GM23338 (cell line): ENCODE measurements at regions not wholly inside any gene's neighbourhood (a gene's known extent, or its start where the extent isn't known, plus 50 kb on each side); places are given as distances from the start of the nearest gene placed in this dataset.

Experiments used
- ATAC-seq: fragments of 200-7000 bp; cut with Tn5 transposase; 3 replicates; pipeline ENCODE4 v1.9.1; 2020
- DNase-seq: peaks from one replicate; pipeline ENCODE4 v3.0.0-alpha.2; 2015; ENCODE audit warnings: low spot score
- H2AFZ ChIP-seq: fragments of 200-600 bp; sonication (generic); 2 replicates; pipeline ENCODE4 v1.8.0; 2016; ENCODE audit warnings: antibody characterized with exemption, mild to moderate bottlenecking, moderate library complexity
- H3F3A ChIP-seq: fragments of 200-600 bp; sonication (generic); replicated peaks from 2 replicates; pipeline ENCODE4 v1.8.0; 2017; ENCODE audit warnings: antibody characterized with exemption, mixed run types, low read depth
- H3K27ac ChIP-seq: fragments of 200-600 bp; sonication (generic); 2 replicates; pipeline ENCODE4 v1.6.1; 2016; ENCODE audit warnings: low read depth
- H3K27me3 ChIP-seq: fragments of 200-600 bp; sonication (generic); 2 replicates; pipeline ENCODE4 v1.8.0; 2016; ENCODE audit warnings: mild to moderate bottlenecking, mixed run types, moderate library complexity; ENCODE audit not compliant: insufficient read depth
- H3K36me3 ChIP-seq: fragments of 200-600 bp; sonication (generic); 2 replicates; pipeline ENCODE4 v1.8.0; 2016; ENCODE audit warnings: mild to moderate bottlenecking; ENCODE audit not compliant: insufficient read depth
- H3K4me1 ChIP-seq: fragments of 200-600 bp; sonication (generic); 2 replicates; pipeline ENCODE4 v1.8.0; 2016; ENCODE audit warnings: mild to moderate bottlenecking, moderate library complexity; ENCODE audit not compliant: insufficient read depth
- H3K4me2 ChIP-seq: fragments of 200-600 bp; sonication (generic); 2 replicates; pipeline ENCODE4 v1.7.1; 2017; ENCODE audit warnings: mixed run types
- H3K4me3 ChIP-seq: fragments of 200-600 bp; sonication (generic); 2 replicates; pipeline ENCODE4 v1.6.1; 2016; ENCODE audit warnings: mixed run types
- H3K79me2 ChIP-seq: fragments of 200-600 bp; sonication (generic); replicated peaks from 2 replicates; pipeline ENCODE4 v1.8.0; 2017; ENCODE audit warnings: mild to moderate bottlenecking; ENCODE audit not compliant: insufficient read depth
- H3K9me2 ChIP-seq: fragments of 200-600 bp; sonication (generic); 2 replicates; pipeline ENCODE4 v1.8.0; 2017; ENCODE audit not compliant: insufficient read depth
- H4K20me1 ChIP-seq: fragments of 200-600 bp; sonication (generic); replicated peaks from 2 replicates; pipeline ENCODE4 v1.8.0; 2017; ENCODE audit warnings: mild to moderate bottlenecking; ENCODE audit not compliant: insufficient read depth
- H3K27ac Mint-ChIP-seq: 2 replicates; pipeline ENCODE4 v1.8.0; 2020; ENCODE audit warnings: inconsistent platforms, mild to moderate bottlenecking, moderate library complexity, mixed read lengths
- H3K27me3 Mint-ChIP-seq: 3 replicates; pipeline ENCODE4 v1.8.0; 2022; ENCODE audit warnings: low read depth, mild to moderate bottlenecking, moderate library complexity, mixed read lengths, inconsistent platforms; ENCODE audit not compliant: insufficient read depth, poor library complexity
- H3K36me3 Mint-ChIP-seq: 3 replicates; pipeline ENCODE4 v1.8.0; 2021; ENCODE audit warnings: low read depth, mild to moderate bottlenecking, inconsistent platforms, moderate library complexity, mixed read lengths
- H3K4me1 Mint-ChIP-seq: 3 replicates; pipeline ENCODE4 v1.8.0; 2020; ENCODE audit warnings: mild to moderate bottlenecking, inconsistent platforms, mixed read lengths
- H3K4me3 Mint-ChIP-seq: 3 replicates; pipeline ENCODE4 v1.8.0; 2021; ENCODE audit warnings: moderate library complexity, mild to moderate bottlenecking, inconsistent platforms, mixed read lengths
- H3K9me3 Mint-ChIP-seq: 3 replicates; pipeline ENCODE4 v1.8.0; 2020; ENCODE audit warnings: moderate library complexity, mild to moderate bottlenecking, inconsistent platforms, mixed read lengths
- CREB1 ChIP-seq: fragments of 250-450 bp; sonication (Bioruptor Pico); IDR thresholded peaks from 2 replicates; pipeline ENCODE4 v1.5.0; 2020; ENCODE audit warnings: low read depth, mild to moderate bottlenecking, moderate library complexity
- ETS1 ChIP-seq: IDR thresholded peaks from 2 replicates; pipeline ENCODE4 v1.6.1; 2016; ENCODE audit warnings: antibody characterized with exemption
- EZH2 ChIP-seq: fragments of 200-600 bp; sonication (generic); IDR thresholded peaks from one replicate; pipeline ENCODE4 v1.8.0; 2017; ENCODE audit warnings: antibody characterized with exemption, mild to moderate bottlenecking, low read depth; ENCODE audit not compliant: unreplicated experiment
- EZH2phosphoT487 ChIP-seq: fragments of 200-600 bp; sonication (generic); IDR thresholded peaks from one replicate; pipeline ENCODE4 v1.8.1; 2018; ENCODE audit warnings: antibody characterized with exemption; ENCODE audit not compliant: unreplicated experiment
- JUNB ChIP-seq: IDR thresholded peaks from one replicate; pipeline ENCODE4 v1.6.1; 2016; ENCODE audit warnings: antibody characterized with exemption; ENCODE audit not compliant: unreplicated experiment
- NANOG ChIP-seq: IDR thresholded peaks from 2 replicates; pipeline ENCODE4 v1.6.1; 2016; ENCODE audit warnings: antibody characterized with exemption, borderline replicate concordance
- POLR2AphosphoS5 ChIP-seq: IDR thresholded peaks from 2 replicates; pipeline ENCODE4 v1.6.1; 2016; ENCODE audit warnings: antibody characterized with exemption, low read depth
- STAT1 ChIP-seq: IDR thresholded peaks from one replicate; pipeline ENCODE4 v1.6.1; 2016; ENCODE audit warnings: antibody characterized with exemption; ENCODE audit not compliant: unreplicated experiment
- ZNF114 ChIP-seq: fragments of 250-450 bp; sonication (Bioruptor Pico); IDR thresholded peaks from 2 replicates; pipeline ENCODE4 v1.5.0; 2020; ENCODE audit warnings: mild to moderate bottlenecking, moderate library complexity
- ZNF331 ChIP-seq: fragments of 250-450 bp; sonication (Bioruptor Pico); IDR thresholded peaks from 2 replicates; pipeline ENCODE4 v1.5.0; 2020; ENCODE audit warnings: low read depth, mild to moderate bottlenecking, moderate library complexity
- ZNF462 ChIP-seq: fragments of 250-450 bp; sonication (Bioruptor Pico); IDR thresholded peaks from 2 replicates; pipeline ENCODE4 v1.5.0; 2020; ENCODE audit warnings: mild to moderate bottlenecking, moderate library complexity
- TF ChIP-seq, protein P1 (sequence below), 2 experiments: fragments of 200-600 bp in 1 of 2; sonication (generic) in 1 of 2; conservative IDR thresholded peaks; 2 replicates each; pipeline versions ENCODE4 v1.5.1 to v1.6.1; 2016 to 2017; ENCODE audit warnings: antibody characterized with exemption in 2 of 2, low read depth in 2 of 2, mild to moderate bottlenecking in 2 of 2, moderate library complexity in 1 of 2
- TF ChIP-seq, protein P2 (sequence below): IDR thresholded peaks from one replicate; pipeline ENCODE4 v1.6.1; 2018; ENCODE audit warnings: antibody characterized with exemption; ENCODE audit not compliant: unreplicated experiment

- Histone ChIP-seq H3F3A (no peaks in the 10 kb centered on the region), H3K9me2 (0 out of 2 replicates have a peak, but pooled peaks cover 3% of the 10 kb centered on the region), H3K36me3 (no peaks in the 10 kb centered on the region), H3K4me1 (no peaks in the 10 kb centered on the region), H4K20me1 (no peaks in the 10 kb centered on the region), H3K27me3 (no peaks in the 10 kb centered on the region), H3K4me2 (no peak overlapping the region), H2AFZ (peak overlapping the region; percentile 84), H3K27ac (no peak overlapping the region), H3K4me3 (no peak overlapping the region), H3K79me2 (no peaks in the 10 kb centered on the region)
- Mint-ChIP-seq H3K36me3 (no peaks in the 10 kb centered on the region), H3K27ac (no peak overlapping the region), H3K4me3 (no peak overlapping the region), H3K4me1 (no peaks in the 10 kb centered on the region), H3K27me3 (peaks cover 7% of the 10 kb centered on the region), H3K9me3 (peaks cover 2% of the 10 kb centered on the region)
- no peak for ATAC-seq
- no peak for DNase-seq
- TF ChIP-seq EZH2 (no peak), STAT1 (no peak), CREB1 (no peak), ZNF114 (CRISPR knock-in tag) (no peak), EZH2phosphoT487 (no peak), NANOG (no peak), ZNF331 (CRISPR knock-in tag) (no peak), ETS1 (no peak), ZNF462 (no peak), POLR2AphosphoS5 (no peak), JUNB (no peak)
- TF ChIP-seq, protein P1, sequence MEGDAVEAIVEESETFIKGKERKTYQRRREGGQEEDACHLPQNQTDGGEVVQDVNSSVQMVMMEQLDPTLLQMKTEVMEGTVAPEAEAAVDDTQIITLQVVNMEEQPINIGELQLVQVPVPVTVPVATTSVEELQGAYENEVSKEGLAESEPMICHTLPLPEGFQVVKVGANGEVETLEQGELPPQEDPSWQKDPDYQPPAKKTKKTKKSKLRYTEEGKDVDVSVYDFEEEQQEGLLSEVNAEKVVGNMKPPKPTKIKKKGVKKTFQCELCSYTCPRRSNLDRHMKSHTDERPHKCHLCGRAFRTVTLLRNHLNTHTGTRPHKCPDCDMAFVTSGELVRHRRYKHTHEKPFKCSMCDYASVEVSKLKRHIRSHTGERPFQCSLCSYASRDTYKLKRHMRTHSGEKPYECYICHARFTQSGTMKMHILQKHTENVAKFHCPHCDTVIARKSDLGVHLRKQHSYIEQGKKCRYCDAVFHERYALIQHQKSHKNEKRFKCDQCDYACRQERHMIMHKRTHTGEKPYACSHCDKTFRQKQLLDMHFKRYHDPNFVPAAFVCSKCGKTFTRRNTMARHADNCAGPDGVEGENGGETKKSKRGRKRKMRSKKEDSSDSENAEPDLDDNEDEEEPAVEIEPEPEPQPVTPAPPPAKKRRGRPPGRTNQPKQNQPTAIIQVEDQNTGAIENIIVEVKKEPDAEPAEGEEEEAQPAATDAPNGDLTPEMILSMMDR (conservative IDR thresholded peaks at IDR 0.05; ENCODE audit: low read depth in 2 of 2), result no peak
- TF ChIP-seq, protein P2, sequence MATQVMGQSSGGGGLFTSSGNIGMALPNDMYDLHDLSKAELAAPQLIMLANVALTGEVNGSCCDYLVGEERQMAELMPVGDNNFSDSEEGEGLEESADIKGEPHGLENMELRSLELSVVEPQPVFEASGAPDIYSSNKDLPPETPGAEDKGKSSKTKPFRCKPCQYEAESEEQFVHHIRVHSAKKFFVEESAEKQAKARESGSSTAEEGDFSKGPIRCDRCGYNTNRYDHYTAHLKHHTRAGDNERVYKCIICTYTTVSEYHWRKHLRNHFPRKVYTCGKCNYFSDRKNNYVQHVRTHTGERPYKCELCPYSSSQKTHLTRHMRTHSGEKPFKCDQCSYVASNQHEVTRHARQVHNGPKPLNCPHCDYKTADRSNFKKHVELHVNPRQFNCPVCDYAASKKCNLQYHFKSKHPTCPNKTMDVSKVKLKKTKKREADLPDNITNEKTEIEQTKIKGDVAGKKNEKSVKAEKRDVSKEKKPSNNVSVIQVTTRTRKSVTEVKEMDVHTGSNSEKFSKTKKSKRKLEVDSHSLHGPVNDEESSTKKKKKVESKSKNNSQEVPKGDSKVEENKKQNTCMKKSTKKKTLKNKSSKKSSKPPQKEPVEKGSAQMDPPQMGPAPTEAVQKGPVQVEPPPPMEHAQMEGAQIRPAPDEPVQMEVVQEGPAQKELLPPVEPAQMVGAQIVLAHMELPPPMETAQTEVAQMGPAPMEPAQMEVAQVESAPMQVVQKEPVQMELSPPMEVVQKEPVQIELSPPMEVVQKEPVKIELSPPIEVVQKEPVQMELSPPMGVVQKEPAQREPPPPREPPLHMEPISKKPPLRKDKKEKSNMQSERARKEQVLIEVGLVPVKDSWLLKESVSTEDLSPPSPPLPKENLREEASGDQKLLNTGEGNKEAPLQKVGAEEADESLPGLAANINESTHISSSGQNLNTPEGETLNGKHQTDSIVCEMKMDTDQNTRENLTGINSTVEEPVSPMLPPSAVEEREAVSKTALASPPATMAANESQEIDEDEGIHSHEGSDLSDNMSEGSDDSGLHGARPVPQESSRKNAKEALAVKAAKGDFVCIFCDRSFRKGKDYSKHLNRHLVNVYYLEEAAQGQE, result no peak
These were observed 115.3 kb upstream of the MSX2 start for GRCh38 chr5:174609116-174609515.
